ENCODE measurements at regions not wholly inside any gene's neighbourhood (a gene's known extent, or its start where the extent isn't known, plus 50 kb on each side); places are given as distances from the start of the nearest gene placed in this dataset.

GRCh38 chr6:141151710-141152417 is 980.9 kb upstream of the GJE1 start:
- DNase-seq, result no peak

GRCh38 chr6:141141870-141142269 is 990.9 kb upstream of the GJE1 start:
- DNase-seq, result no peak

- DNase-seq, result no peak
These were observed 991.8 kb upstream of the GJE1 start for GRCh38 chr6:141140905-141141304.

- no peak for DNase-seq
These were observed 993.3 kb upstream of the GJE1 start for GRCh38 chr6:141139461-141139860.

- DNase-seq, result no peak
These were observed 998.0 kb upstream of the GJE1 start for GRCh38 chr6:141134723-141135122.

- DNase-seq, result no peak
These were observed 998.9 kb upstream of the GJE1 start for GRCh38 chr6:141133836-141134235.

GRCh38 chr6:141133346-141133745 is 999.4 kb upstream of the GJE1 start:
- DNase-seq, result no peak

GRCh38 chr6:141131616-141132015 is 1001.1 kb upstream of the GJE1 start:
- DNase-seq, result no peak

GRCh38 chr6:141123497-141123896 is 1009.2 kb upstream of the GJE1 start:
- DNase-seq, result no peak

GRCh38 chr6:141123049-141123448 is 1009.7 kb upstream of the GJE1 start:
- peak; percentile 19 for DNase-seq

- DNase-seq, result no peak
These were observed 1013.7 kb upstream of the GJE1 start for GRCh38 chr6:141118991-141119390.

GRCh38 chr6:141117874-141118273 is 1014.9 kb upstream of the GJE1 start:
- DNase-seq, result peak; percentile 31

GRCh38 chr6:141110481-141110880 is 1022.2 kb upstream of the GJE1 start:
- peak; percentile 73 for DNase-seq

- DNase-seq, result no peak
These were observed 1025.0 kb upstream of the GJE1 start for GRCh38 chr6:141107591-141108160.

GRCh38 chr6:141105481-141105880 is 1027.2 kb upstream of the GJE1 start:
- DNase-seq, result no peak

- DNase-seq, result no peak
These were observed 1029.5 kb upstream of the GJE1 start for GRCh38 chr6:141103246-141103645.

- DNase-seq, result no peak
These were observed 1035.3 kb upstream of the GJE1 start for GRCh38 chr6:141097471-141097870.

- DNase-seq, result no peak
These were observed 1037.4 kb upstream of the GJE1 start for GRCh38 chr6:141095308-141095707.

GRCh38 chr6:141088171-141088570 is 1044.6 kb upstream of the GJE1 start:
- no peak for DNase-seq

- no peak for DNase-seq
These were observed 1055.1 kb upstream of the GJE1 start for GRCh38 chr6:141077355-141078333.

- DNase-seq, result no peak
These were observed 1075.0 kb upstream of the GJE1 start for GRCh38 chr6:141057761-141058160.

- no peak for DNase-seq
These were observed 1075.6 kb upstream of the GJE1 start for GRCh38 chr6:141056945-141057625.

GRCh38 chr6:141050471-141050870 is 1082.3 kb upstream of the GJE1 start:
- no peak for DNase-seq

Data from hindlimb muscle (tissue), 1 donor.